Glutamatergic neuron (in vitro differentiated cells): ENCODE measurements at regions not wholly inside any gene's neighbourhood (a gene's known extent, or its start where the extent isn't known, plus 50 kb on each side); places are given as distances from the start of the nearest gene placed in this dataset.

Source experiments
- DNase-seq: peaks from one replicate; pipeline ENCODE4 v3.0.0; 2022
- H3K27ac Mint-ChIP-seq: one replicate; pipeline ENCODE4 v1.8.0; 2020; ENCODE audit warnings: mild to moderate bottlenecking, mixed read lengths, inconsistent platforms; ENCODE audit not compliant: unreplicated experiment
- H3K27me3 Mint-ChIP-seq: one replicate; pipeline ENCODE4 v1.8.0; 2020; ENCODE audit warnings: mild to moderate bottlenecking, moderate library complexity, mixed read lengths, inconsistent platforms; ENCODE audit not compliant: unreplicated experiment
- H3K36me3 Mint-ChIP-seq: one replicate; pipeline ENCODE4 v1.8.0; 2020; ENCODE audit warnings: mild to moderate bottlenecking, mixed read lengths, inconsistent platforms; ENCODE audit not compliant: unreplicated experiment
- H3K4me1 Mint-ChIP-seq: one replicate; pipeline ENCODE4 v1.8.0; 2020; ENCODE audit warnings: mild to moderate bottlenecking, low read depth, mixed read lengths, inconsistent platforms; ENCODE audit not compliant: unreplicated experiment
- H3K4me3 Mint-ChIP-seq: one replicate; pipeline ENCODE4 v1.8.0; 2020; ENCODE audit warnings: mild to moderate bottlenecking, mixed read lengths, inconsistent platforms; ENCODE audit not compliant: unreplicated experiment
- H3K9me3 Mint-ChIP-seq: one replicate; pipeline ENCODE4 v1.8.0; 2020; ENCODE audit warnings: mild to moderate bottlenecking, moderate library complexity, mixed read lengths, inconsistent platforms; ENCODE audit not compliant: unreplicated experiment
- TF ChIP-seq, protein P1 (sequence below): fragments of 200-600 bp; sonication (generic); IDR thresholded peaks from one replicate; pipeline ENCODE4 v1.5.0; 2021; ENCODE audit not compliant: partially characterized antibody, unreplicated experiment

- TF ChIP-seq, protein P1, sequence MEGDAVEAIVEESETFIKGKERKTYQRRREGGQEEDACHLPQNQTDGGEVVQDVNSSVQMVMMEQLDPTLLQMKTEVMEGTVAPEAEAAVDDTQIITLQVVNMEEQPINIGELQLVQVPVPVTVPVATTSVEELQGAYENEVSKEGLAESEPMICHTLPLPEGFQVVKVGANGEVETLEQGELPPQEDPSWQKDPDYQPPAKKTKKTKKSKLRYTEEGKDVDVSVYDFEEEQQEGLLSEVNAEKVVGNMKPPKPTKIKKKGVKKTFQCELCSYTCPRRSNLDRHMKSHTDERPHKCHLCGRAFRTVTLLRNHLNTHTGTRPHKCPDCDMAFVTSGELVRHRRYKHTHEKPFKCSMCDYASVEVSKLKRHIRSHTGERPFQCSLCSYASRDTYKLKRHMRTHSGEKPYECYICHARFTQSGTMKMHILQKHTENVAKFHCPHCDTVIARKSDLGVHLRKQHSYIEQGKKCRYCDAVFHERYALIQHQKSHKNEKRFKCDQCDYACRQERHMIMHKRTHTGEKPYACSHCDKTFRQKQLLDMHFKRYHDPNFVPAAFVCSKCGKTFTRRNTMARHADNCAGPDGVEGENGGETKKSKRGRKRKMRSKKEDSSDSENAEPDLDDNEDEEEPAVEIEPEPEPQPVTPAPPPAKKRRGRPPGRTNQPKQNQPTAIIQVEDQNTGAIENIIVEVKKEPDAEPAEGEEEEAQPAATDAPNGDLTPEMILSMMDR: no peak
- no peak overlapping the region for H3K4me3 Mint-ChIP-seq
- H3K27ac Mint-ChIP-seq: no peak overlapping the region
- no peak for DNase-seq
- no peaks in the 10 kb centered on the region for H3K27me3 Mint-ChIP-seq
- H3K4me1 Mint-ChIP-seq: no peaks in the 10 kb centered on the region
- no peaks in the 10 kb centered on the region for H3K9me3 Mint-ChIP-seq
- H3K36me3 Mint-ChIP-seq: no peaks in the 10 kb centered on the region
Observed at GRCh38 chr7:83782628-83783027, 133.7 kb upstream of the SEMA3E start.

GRCh38 chr7:83778073-83778443 is 129.1 kb upstream of the SEMA3E start:
- H3K4me3 Mint-ChIP-seq: no peak overlapping the region
- peaks cover 3% of the 10 kb centered on the region for H3K9me3 Mint-ChIP-seq
- TF ChIP-seq, protein P1: no peak
- H3K36me3 Mint-ChIP-seq: no peaks in the 10 kb centered on the region
- no peaks in the 10 kb centered on the region for H3K27me3 Mint-ChIP-seq
- no peak for DNase-seq
- no peaks in the 10 kb centered on the region for H3K4me1 Mint-ChIP-seq
- no peak overlapping the region for H3K27ac Mint-ChIP-seq

GRCh38 chr7:83777406-83778072 is 128.6 kb upstream of the SEMA3E start:
- H3K36me3 Mint-ChIP-seq: no peaks in the 10 kb centered on the region
- TF ChIP-seq, protein P1: no peak
- H3K4me3 Mint-ChIP-seq: no peak overlapping the region
- H3K4me1 Mint-ChIP-seq: no peaks in the 10 kb centered on the region
- H3K9me3 Mint-ChIP-seq: peaks cover 3% of the 10 kb centered on the region
- no peak for DNase-seq
- no peak overlapping the region for H3K27ac Mint-ChIP-seq
- H3K27me3 Mint-ChIP-seq: no peaks in the 10 kb centered on the region

GRCh38 chr7:83769407-83769806 is 120.5 kb upstream of the SEMA3E start:
- Mint-ChIP-seq H3K27ac (peak overlapping the region; percentile 14), H3K36me3 (no peaks in the 10 kb centered on the region), H3K27me3 (no peaks in the 10 kb centered on the region), H3K4me1 (peaks cover 5% of the 10 kb centered on the region), H3K9me3 (peaks cover 3% of the 10 kb centered on the region), H3K4me3 (no peak overlapping the region)
- TF ChIP-seq, protein P1: no peak
- no peak for DNase-seq

GRCh38 chr7:83751217-83751616 is 102.3 kb upstream of the SEMA3E start:
- no peak for DNase-seq
- H3K36me3 Mint-ChIP-seq: peaks cover 5% of the 10 kb centered on the region
- no peaks in the 10 kb centered on the region for H3K4me1 Mint-ChIP-seq

More at GRCh38 chr7:83751217-83751616, 102.3 kb upstream of the SEMA3E start:
- Mint-ChIP-seq H3K27me3 (no peaks in the 10 kb centered on the region), H3K4me3 (no peak overlapping the region), H3K9me3 (peaks cover 3% of the 10 kb centered on the region), H3K27ac (no peak overlapping the region)
- TF ChIP-seq, protein P1: no peak
